ENCODE measurements at regions not wholly inside any gene's neighbourhood (a gene's known extent, or its start where the extent isn't known, plus 50 kb on each side); places are given as distances from the start of the nearest gene placed in this dataset.
"Not testable (repeated sequence)": the region's sequence is repeated elsewhere in the genome, so short reads cannot be mapped to it uniquely, and the experiment has no call there.

GRCh38 chr13:34162544-34162933 lies 344.6 kb downstream of the RFC3 start:
- H3K27me3 Mint-ChIP-seq = no peaks in the 10 kb centered on the region
- ATAC-seq (replicated peaks) (no peak), DNase-seq (no peak)
- no peaks in the 10 kb centered on the region for H3K4me1 Mint-ChIP-seq (ENCODE audit: low read depth in 2 of 2)
- no peak overlapping the region for H3K27ac Mint-ChIP-seq
- H3K36me3 Mint-ChIP-seq (ENCODE audit: insufficient read depth) = no peaks in the 10 kb centered on the region
- H3K9me3 Mint-ChIP-seq = peaks cover 0 to 10% of the 10 kb centered on the region in 2 donors
- H3K4me3 Mint-ChIP-seq = no peak overlapping the region

- ATAC-seq (replicated peaks) (no peak), DNase-seq (no peak)
- H3K36me3 Mint-ChIP-seq (ENCODE audit: insufficient read depth) = no peaks in the 10 kb centered on the region
- H3K27ac Mint-ChIP-seq = no peak overlapping the region
- H3K4me1 Mint-ChIP-seq (ENCODE audit: low read depth in 2 of 2) = no peaks in the 10 kb centered on the region
- no peaks in the 10 kb centered on the region for H3K27me3 Mint-ChIP-seq
- H3K4me3 Mint-ChIP-seq = no peak overlapping the region
- peaks cover 0 to 5% of the 10 kb centered on the region in 2 donors for H3K9me3 Mint-ChIP-seq
Measured at GRCh38 chr13:34164582-34164981, 346.6 kb downstream of the RFC3 start.

GRCh38 chr13:34165158-34165557 lies 347.2 kb downstream of the RFC3 start:
- DNase-seq (no peak), ATAC-seq (replicated peaks) (no peak)
- peaks cover 0 to 2% of the 10 kb centered on the region in 2 donors for H3K9me3 Mint-ChIP-seq
- H3K36me3 Mint-ChIP-seq (ENCODE audit: insufficient read depth) = no peaks in the 10 kb centered on the region
- no peaks in the 10 kb centered on the region for H3K4me1 Mint-ChIP-seq (ENCODE audit: low read depth in 2 of 2)
- no peak overlapping the region for H3K4me3 Mint-ChIP-seq
- no peaks in the 10 kb centered on the region for H3K27me3 Mint-ChIP-seq
- H3K27ac Mint-ChIP-seq = no peak overlapping the region

GRCh38 chr13:34166406-34166805 lies 348.5 kb downstream of the RFC3 start:
- Mint-ChIP-seq H3K9me3 (peaks cover 0 to 2% of the 10 kb centered on the region in 2 donors), H3K4me3 (no peak overlapping the region), H3K27me3 (no peaks in the 10 kb centered on the region), H3K4me1 (ENCODE audit: low read depth in 2 of 2) (no peaks in the 10 kb centered on the region), H3K27ac (no peak overlapping the region), H3K36me3 (ENCODE audit: insufficient read depth) (no peaks in the 10 kb centered on the region)
- no peak for DNase-seq
- no peak for ATAC-seq (replicated peaks)

GRCh38 chr13:34167347-34167746 lies 349.4 kb downstream of the RFC3 start:
- Mint-ChIP-seq H3K27ac (no peak overlapping the region), H3K9me3 (peaks cover 0 to 2% of the 10 kb centered on the region in 2 donors), H3K36me3 (ENCODE audit: insufficient read depth) (no peaks in the 10 kb centered on the region), H3K4me3 (no peak overlapping the region), H3K4me1 (ENCODE audit: low read depth in 2 of 2) (no peaks in the 10 kb centered on the region), H3K27me3 (no peaks in the 10 kb centered on the region)
- DNase-seq (no peak), ATAC-seq (replicated peaks) (no peak)

- H3K27me3 Mint-ChIP-seq = no peaks in the 10 kb centered on the region
- H3K36me3 Mint-ChIP-seq (ENCODE audit: insufficient read depth) = no peaks in the 10 kb centered on the region
- no peak overlapping the region for H3K27ac Mint-ChIP-seq
- no peaks in the 10 kb centered on the region for H3K4me1 Mint-ChIP-seq (ENCODE audit: low read depth in 2 of 2)
- DNase-seq (no peak), ATAC-seq (replicated peaks) (no peak)
- no peak overlapping the region for H3K4me3 Mint-ChIP-seq
- peaks cover 3 to 11% of the 10 kb centered on the region in 2 donors for H3K9me3 Mint-ChIP-seq
Measured at GRCh38 chr13:34172048-34172447, 354.1 kb downstream of the RFC3 start.

GRCh38 chr13:34174671-34175145 lies 356.8 kb downstream of the RFC3 start:
- Mint-ChIP-seq H3K36me3 (ENCODE audit: insufficient read depth) (no peaks in the 10 kb centered on the region), H3K4me1 (ENCODE audit: low read depth in 2 of 2) (no peaks in the 10 kb centered on the region), H3K9me3 (peaks cover 6 to 14% of the 10 kb centered on the region in 2 donors), H3K4me3 (no peak overlapping the region), H3K27ac (no peak overlapping the region), H3K27me3 (no peaks in the 10 kb centered on the region)
- ATAC-seq (replicated peaks) (no peak), DNase-seq (no peak)

GRCh38 chr13:34175551-34175950 lies 357.6 kb downstream of the RFC3 start:
- Mint-ChIP-seq H3K4me1 (ENCODE audit: low read depth in 2 of 2) (no peaks in the 10 kb centered on the region), H3K27me3 (no peaks in the 10 kb centered on the region), H3K9me3 (peaks cover 6 to 14% of the 10 kb centered on the region in 2 donors), H3K36me3 (ENCODE audit: insufficient read depth) (no peaks in the 10 kb centered on the region), H3K4me3 (no peak overlapping the region), H3K27ac (no peak overlapping the region)
- DNase-seq = no peak
- no peak for ATAC-seq (replicated peaks)

- no peak for ATAC-seq (replicated peaks)
- DNase-seq = no peak
- Mint-ChIP-seq H3K27me3 (no peaks in the 10 kb centered on the region), H3K4me1 (ENCODE audit: low read depth in 2 of 2) (no peaks in the 10 kb centered on the region), H3K9me3 (peaks cover 6 to 14% of the 10 kb centered on the region in 2 donors), H3K27ac (no peak overlapping the region), H3K36me3 (ENCODE audit: insufficient read depth) (no peaks in the 10 kb centered on the region), H3K4me3 (no peak overlapping the region)
Measured at GRCh38 chr13:34176633-34177032, 358.7 kb downstream of the RFC3 start.

GRCh38 chr13:34179481-34179880 lies 361.5 kb downstream of the RFC3 start:
- ATAC-seq (replicated peaks) (no peak), DNase-seq (no peak)
- H3K4me1 Mint-ChIP-seq (ENCODE audit: low read depth in 2 of 2) = no peaks in the 10 kb centered on the region
- no peaks in the 10 kb centered on the region for H3K27me3 Mint-ChIP-seq
- H3K27ac Mint-ChIP-seq = no peak overlapping the region
- H3K4me3 Mint-ChIP-seq = no peak overlapping the region
- H3K36me3 Mint-ChIP-seq (ENCODE audit: insufficient read depth) = no peaks in the 10 kb centered on the region
- peaks cover 16 to 18% of the 10 kb centered on the region in 2 donors for H3K9me3 Mint-ChIP-seq

GRCh38 chr13:34179927-34180326 lies 362.0 kb downstream of the RFC3 start:
- Mint-ChIP-seq H3K27ac (no peak overlapping the region), H3K27me3 (no peaks in the 10 kb centered on the region), H3K9me3 (peaks cover 16 to 18% of the 10 kb centered on the region in 2 donors), H3K36me3 (ENCODE audit: insufficient read depth) (no peaks in the 10 kb centered on the region), H3K4me3 (no peak overlapping the region), H3K4me1 (ENCODE audit: low read depth in 2 of 2) (no peaks in the 10 kb centered on the region)
- ATAC-seq (replicated peaks) (no peak), DNase-seq (no peak)

- peaks cover 14 to 18% of the 10 kb centered on the region in 2 donors for H3K9me3 Mint-ChIP-seq
- H3K4me3 Mint-ChIP-seq; H3K27me3 Mint-ChIP-seq; H3K27ac Mint-ChIP-seq; ATAC-seq (replicated peaks); DNase-seq; H3K4me1 Mint-ChIP-seq (ENCODE audit: low read depth in 2 of 2); H3K36me3 Mint-ChIP-seq (ENCODE audit: insufficient read depth): not testable (repeated sequence)
Measured at GRCh38 chr13:34181256-34181655, 363.3 kb downstream of the RFC3 start.

GRCh38 chr13:34189946-34190345 lies 372.0 kb downstream of the RFC3 start:
- Mint-ChIP-seq H3K27ac (no peak overlapping the region), H3K9me3 (peaks cover 0 to 8% of the 10 kb centered on the region in 2 donors), H3K27me3 (no peaks in the 10 kb centered on the region), H3K4me3 (no peak overlapping the region), H3K36me3 (ENCODE audit: insufficient read depth) (no peaks in the 10 kb centered on the region), H3K4me1 (ENCODE audit: low read depth in 2 of 2) (no peaks in the 10 kb centered on the region)
- DNase-seq (no peak), ATAC-seq (replicated peaks) (no peak)

- DNase-seq = no peak
- Mint-ChIP-seq H3K27me3 (no peaks in the 10 kb centered on the region), H3K9me3 (peaks cover 2 to 9% of the 10 kb centered on the region in 2 donors), H3K36me3 (ENCODE audit: insufficient read depth) (no peaks in the 10 kb centered on the region), H3K4me3 (no peak overlapping the region), H3K27ac (no peak overlapping the region), H3K4me1 (ENCODE audit: low read depth in 2 of 2) (no peaks in the 10 kb centered on the region)
- no peak for ATAC-seq (replicated peaks)
Measured at GRCh38 chr13:34201050-34201913, 383.3 kb downstream of the RFC3 start.

Data from effector memory CD8-positive, alpha-beta T cell (primary cell).